Heart right ventricle (tissue), 16 donors: ENCODE measurements at regions not wholly inside any gene's neighbourhood (a gene's known extent, or its start where the extent isn't known, plus 50 kb on each side); places are given as distances from the start of the nearest gene placed in this dataset.

Experiments
- ATAC-seq, 8 donors: fragments of 200-7000 bp; cut with Tn5 transposase; one replicate each; pipeline ENCODE4 v1.9.1; 2020; ENCODE audit warnings: mild to moderate bottlenecking in 8 of 8, moderate library complexity in 8 of 8, moderate number of reproducible peaks in 1 of 8
- DNase-seq, 2 donors: peaks; one replicate each; pipeline ENCODE4 v3.0.0-alpha.2; 2020
- H3K27ac ChIP-seq, 10 donors: fragments of 200-600 bp; sonication (generic) in 2 of 10; one replicate each; pipeline versions ENCODE4 v1.5.0 to v1.8.0; 2020 to 2022; ENCODE audit warnings: mild to moderate bottlenecking in 3 of 10
- H3K27me3 ChIP-seq, 7 donors: fragments of 200-600 bp; one replicate each; pipeline ENCODE4 v1.8.0; 2021 to 2022; ENCODE audit warnings: mild to moderate bottlenecking in 2 of 7
- H3K36me3 ChIP-seq, 9 donors: fragments of 200-600 bp; sonication (generic) in 1 of 9; one replicate each; pipeline versions ENCODE4 v1.5.0 to v1.8.0; 2020 to 2022; ENCODE audit warnings: mild to moderate bottlenecking in 2 of 9
- H3K4me1 ChIP-seq, 9 donors: fragments of 200-600 bp; sonication (generic) in 1 of 9; one replicate each; pipeline versions ENCODE4 v1.5.0 to v1.8.0; 2020 to 2022; ENCODE audit warnings: mild to moderate bottlenecking in 4 of 9
- H3K4me3 ChIP-seq, 10 donors: fragments of 200-600 bp; sonication (generic) in 2 of 10; one replicate each; pipeline versions ENCODE4 v1.5.0 to v1.8.0; 2020 to 2022; ENCODE audit warnings: mild to moderate bottlenecking in 7 of 10, moderate library complexity in 2 of 10
- H3K9me3 ChIP-seq, 11 donors: fragments of 200-600 bp in 10 of 11; sonication (generic) in 2 of 11; one replicate each; pipeline versions ENCODE4 v1.5.0 to v1.8.0; 2013 to 2022; ENCODE audit warnings: mild to moderate bottlenecking in 2 of 11, control low read depth in 1 of 11, moderate library complexity in 1 of 11
- WGBS, 2 donors: extraction: QIAGEN DNeasy Blood & Tissue Kit; methylation state at CpG; one replicate each; pipeline ENCODE4 v1.1.7; 2013; ENCODE audit warnings: inconsistent platforms in 1 of 2; 5-methylcytosine and 5-hydroxymethylcytosine counted together
- intact Hi-C, 10 donors: fragments of 100-400 bp; cut with DNase I; formaldehyde crosslinking; loops; one replicate each; pipeline versions ENCODE4 v1.11.1 to v1.14.2; 2022
- TF ChIP-seq, protein P1 (sequence below), 9 donors: fragments of 200-600 bp; sonication (generic) in 2 of 9; IDR thresholded peaks; one replicate each; pipeline versions ENCODE4 v1.5.0 to v1.8.0; 2021 to 2022; ENCODE audit warnings: antibody characterized with exemption in 9 of 9, mild to moderate bottlenecking in 5 of 9, moderate library complexity in 1 of 9
- donor health status: Arrhythmogenic right ventricular cardiomyopathy.
- donor health status: ischemic (EF 13 %, LVEDD 7.1; RV severe dilation, severe dysfunction).
- donor health status: healthy with polysubstance abuse.
- donor health status: DM: no; HTN: yes; CAD: no.
- donor health status: DM: no; HTN: no; CAD: no.
- donor health status: ischemic (EF 25% LVEDD 6.9; RV normal size, moderate dysfunction).
- donor health status: ischemic (EF 25% LVEDD 5.7; RV mildly dilated, moderate dysfunction).
- donor health status: healthy.
- donor health status: DM: yes; HTN: yes; CAD: no.
- donor health status: Ischemic cardiomyopathy.
- donor health status: ischemic (EF 35%, LVEDD 5.7; RV mildly dilated, moderate dysfunction).
- donor health status: nonischemic (EF 11% LVEDD 7.7; RV severe dilation, severe dysfunction).
- donor health status: DM: yes; HTN: yes; CAD: no.
- donor health status: PGD.
- donor health status: ischemic (EF 29% LVEDD 5.4; RV normal size, mild dysfunction).
- donor health status: nonischemic (EF 23%, LVEDD 6.1; RV moderate dilation, normal function).

DNA sequence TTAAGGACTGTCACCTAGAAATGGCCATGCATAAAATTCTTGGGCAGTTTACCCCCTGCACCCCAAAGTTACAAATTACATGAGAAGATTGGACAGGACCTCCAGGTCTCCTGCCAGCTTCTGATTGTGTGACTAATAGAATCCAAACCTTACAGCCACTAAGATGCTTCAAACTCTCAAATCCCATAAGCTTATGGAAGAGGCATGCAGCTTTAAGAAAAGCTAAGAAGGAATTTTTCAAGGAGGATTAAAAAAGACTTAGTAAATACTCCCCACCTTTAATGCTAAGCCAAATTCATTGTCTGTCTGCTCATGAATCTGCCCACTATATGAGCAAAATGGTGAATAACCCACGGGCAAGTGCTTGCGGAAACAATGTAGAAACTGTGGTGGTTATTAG lies 86.3 kb downstream of the MAIP1 start:
- H3K4me3 ChIP-seq = no peak overlapping the region
- no peaks in the 10 kb centered on the region for H3K36me3 ChIP-seq
- 96% methylated on average over 2 of the region's 2 CpGs for WGBS, 2 donors
- H3K4me1 ChIP-seq = no peaks in the 10 kb centered on the region
- DNase-seq (no peak), ATAC-seq (no peak)
- peaks cover 0 to 16% (median 4%) of the 10 kb centered on the region in 11 donors for H3K9me3 ChIP-seq
- TF ChIP-seq, protein P1, sequence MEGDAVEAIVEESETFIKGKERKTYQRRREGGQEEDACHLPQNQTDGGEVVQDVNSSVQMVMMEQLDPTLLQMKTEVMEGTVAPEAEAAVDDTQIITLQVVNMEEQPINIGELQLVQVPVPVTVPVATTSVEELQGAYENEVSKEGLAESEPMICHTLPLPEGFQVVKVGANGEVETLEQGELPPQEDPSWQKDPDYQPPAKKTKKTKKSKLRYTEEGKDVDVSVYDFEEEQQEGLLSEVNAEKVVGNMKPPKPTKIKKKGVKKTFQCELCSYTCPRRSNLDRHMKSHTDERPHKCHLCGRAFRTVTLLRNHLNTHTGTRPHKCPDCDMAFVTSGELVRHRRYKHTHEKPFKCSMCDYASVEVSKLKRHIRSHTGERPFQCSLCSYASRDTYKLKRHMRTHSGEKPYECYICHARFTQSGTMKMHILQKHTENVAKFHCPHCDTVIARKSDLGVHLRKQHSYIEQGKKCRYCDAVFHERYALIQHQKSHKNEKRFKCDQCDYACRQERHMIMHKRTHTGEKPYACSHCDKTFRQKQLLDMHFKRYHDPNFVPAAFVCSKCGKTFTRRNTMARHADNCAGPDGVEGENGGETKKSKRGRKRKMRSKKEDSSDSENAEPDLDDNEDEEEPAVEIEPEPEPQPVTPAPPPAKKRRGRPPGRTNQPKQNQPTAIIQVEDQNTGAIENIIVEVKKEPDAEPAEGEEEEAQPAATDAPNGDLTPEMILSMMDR (IDR thresholded peaks at IDR 0.05) = no peak
- no peaks in the 10 kb centered on the region for H3K27me3 ChIP-seq
- intact Hi-C loops = no loop called here
- no peak overlapping the region for H3K27ac ChIP-seq

DNA sequence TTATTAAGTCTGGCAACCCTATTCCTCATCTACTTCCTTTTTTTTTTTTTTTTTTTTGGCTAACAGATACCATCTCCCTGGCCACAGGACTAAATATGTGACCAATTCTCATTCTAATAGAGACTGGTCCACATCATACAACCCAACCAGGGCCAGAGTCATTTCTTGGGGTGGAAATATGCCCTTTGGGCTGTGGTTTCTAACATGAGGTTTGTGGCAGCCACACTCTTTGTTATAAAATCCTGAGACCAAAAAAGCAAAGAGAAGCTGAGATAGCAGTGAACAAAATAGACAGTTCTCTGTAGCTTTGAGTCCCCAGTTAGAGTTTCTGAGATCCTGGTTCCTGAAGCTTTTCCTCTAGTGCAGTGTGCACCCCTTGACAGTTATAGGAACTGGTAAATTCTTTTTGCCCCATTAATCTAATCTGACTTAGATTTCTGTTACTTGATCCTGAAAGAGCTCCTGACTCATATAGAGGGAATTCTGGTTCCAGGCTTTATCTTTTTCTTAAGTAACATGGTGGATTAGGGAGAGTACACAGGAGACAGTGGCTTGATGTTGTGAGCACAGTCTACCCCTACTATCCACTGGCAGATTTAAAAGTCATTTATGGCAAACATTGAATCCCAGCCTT lies 86.8 kb downstream of the MAIP1 start:
- Histone ChIP-seq H3K9me3 (peaks cover 0 to 16% (median 4%) of the 10 kb centered on the region in 11 donors), H3K36me3 (no peaks in the 10 kb centered on the region), H3K27ac (no peak overlapping the region), H3K4me1 (no peaks in the 10 kb centered on the region), H3K4me3 (no peak overlapping the region), H3K27me3 (no peaks in the 10 kb centered on the region)
- ATAC-seq = no peak
- no peak for DNase-seq
- TF ChIP-seq, protein P1 (IDR thresholded peaks at IDR 0.05) = no peak
- intact Hi-C loops = no loop called here

DNA sequence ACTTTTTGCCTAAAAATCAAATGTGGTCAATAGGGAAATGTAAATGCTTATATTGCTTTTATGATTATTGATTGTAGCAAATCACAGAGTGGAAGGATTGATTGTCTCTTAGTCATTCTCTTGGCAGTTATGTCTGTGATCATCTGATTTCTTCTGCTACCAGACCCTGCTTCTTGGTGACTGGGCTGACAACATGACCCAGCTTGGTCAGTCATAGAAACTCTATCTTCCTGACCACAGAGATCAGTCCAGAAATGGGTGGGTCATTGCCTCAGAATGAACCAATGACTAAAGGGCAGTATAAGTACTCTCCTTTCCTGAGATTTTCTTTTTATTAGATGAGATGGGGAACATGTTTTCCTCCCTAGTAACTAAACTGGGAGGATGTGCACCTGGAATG lies 87.6 kb downstream of the MAIP1 start:
- H3K36me3 ChIP-seq = no peaks in the 10 kb centered on the region
- no peaks in the 10 kb centered on the region for H3K4me1 ChIP-seq
- ATAC-seq = no peak
- intact Hi-C loops = no loop called here
- H3K9me3 ChIP-seq = peaks cover 0 to 16% (median 4%) of the 10 kb centered on the region in 11 donors
- no peak for DNase-seq
- H3K27me3 ChIP-seq = no peaks in the 10 kb centered on the region
- no peak overlapping the region for H3K4me3 ChIP-seq
- H3K27ac ChIP-seq = no peak overlapping the region
- TF ChIP-seq, protein P1 (IDR thresholded peaks at IDR 0.05) = no peak

DNA sequence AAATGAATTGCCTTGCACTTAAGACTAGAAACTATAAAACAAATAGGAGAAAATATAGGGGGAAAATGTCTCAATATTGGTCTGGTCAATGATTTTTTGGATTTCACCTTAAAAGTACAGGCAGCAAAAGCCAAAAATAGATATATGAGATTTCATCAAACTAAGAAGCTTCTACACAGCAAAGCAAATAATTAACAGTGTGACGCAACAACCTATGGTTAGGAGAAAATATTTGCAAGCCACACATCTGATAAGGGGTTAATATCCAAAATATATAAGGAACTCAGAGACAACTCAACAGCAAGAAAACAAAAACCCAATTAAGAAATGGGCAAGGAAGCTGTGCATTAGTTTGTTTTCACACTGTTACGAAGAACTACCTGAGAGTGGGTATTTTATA lies 89.1 kb downstream of the MAIP1 start:
- peaks cover 0 to 16% (median 4%) of the 10 kb centered on the region in 11 donors for H3K9me3 ChIP-seq
- TF ChIP-seq, protein P1 (IDR thresholded peaks at IDR 0.05) = no peak
- 91 to 93% methylated on average over 2 of the region's 2 CpGs for WGBS, 2 donors
- no peaks in the 10 kb centered on the region for H3K27me3 ChIP-seq
- H3K27ac ChIP-seq = no peak overlapping the region
- no peaks in the 10 kb centered on the region for H3K36me3 ChIP-seq
- DNase-seq (no peak), ATAC-seq (no peak)
- intact Hi-C loops = no loop called here
- no peaks in the 10 kb centered on the region for H3K4me1 ChIP-seq
- no peak overlapping the region for H3K4me3 ChIP-seq
